Mesodermal cell (in vitro differentiated cells): ENCODE measurements at regions not wholly inside any gene's neighbourhood (a gene's known extent, or its start where the extent isn't known, plus 50 kb on each side); places are given as distances from the start of the nearest gene placed in this dataset.

Experiments
- H3K27ac ChIP-seq: 2 replicates; pipeline ENCODE4 v1.7.0; 2013; ENCODE audit warnings: mild to moderate bottlenecking, low read depth, low read length, moderate library complexity; ENCODE audit not compliant: severe bottlenecking
- H3K36me3 ChIP-seq: 2 replicates; pipeline ENCODE4 v1.7.1; 2013; ENCODE audit warnings: mild to moderate bottlenecking, low read length, moderate library complexity; ENCODE audit not compliant: control insufficient read depth, insufficient read depth
- H3K4me1 ChIP-seq: one replicate; pipeline ENCODE4 v1.7.1; 2013; ENCODE audit warnings: mild to moderate bottlenecking, low read length; ENCODE audit not compliant: insufficient read depth, control insufficient read depth, poor library complexity, severe bottlenecking
- H3K4me3 ChIP-seq: 2 replicates; pipeline ENCODE4 v1.7.0; 2013; ENCODE audit warnings: low read length, control low read depth, mild to moderate bottlenecking; ENCODE audit not compliant: insufficient read depth, poor library complexity, severe bottlenecking; ENCODE audit errors: extremely low read depth
- H3K9me3 ChIP-seq: 2 replicates; pipeline ENCODE4 v1.7.1; 2013; ENCODE audit warnings: mild to moderate bottlenecking, low read length, moderate library complexity; ENCODE audit not compliant: control insufficient read depth
- WGBS, 2 experiments: methylation state at CpG; one replicate each; pipeline ENCODE4 v1.1.5; 2013; ENCODE audit warnings: missing lambda C conversion rate in 2 of 2; ENCODE audit not compliant: insufficient coverage in 2 of 2; 5-methylcytosine and 5-hydroxymethylcytosine counted together

DNA sequence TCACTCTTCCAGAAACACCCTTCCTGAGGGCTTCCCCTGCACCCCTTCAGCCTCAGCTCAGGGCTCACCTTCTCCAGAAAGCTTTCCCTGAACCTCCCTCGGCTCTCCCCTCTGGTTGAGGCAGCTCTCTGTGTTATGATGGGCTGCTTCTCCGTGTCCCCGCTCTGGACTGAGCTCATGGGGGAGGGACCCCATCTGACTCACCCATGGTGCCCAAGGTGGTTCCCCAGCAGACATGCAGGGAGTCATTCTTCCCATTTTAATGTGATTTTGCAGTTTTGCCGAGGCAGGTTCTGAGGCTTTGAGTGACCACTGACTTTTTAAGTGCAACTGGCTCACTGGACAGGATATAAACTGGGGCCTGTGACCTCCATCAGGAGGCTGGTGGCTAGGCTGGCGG is 495.1 kb downstream of the TBC1D22A start:
- 56 to 76% methylated on average over 3 to 4 of the region's 5 CpGs for WGBS, 2 experiments
- Histone ChIP-seq H3K36me3 (no peaks in the 10 kb centered on the region), H3K4me1 (no peaks in the 10 kb centered on the region), H3K4me3 (no peak overlapping the region), H3K27ac (no peak overlapping the region), H3K9me3 (peaks cover 64% of the 10 kb centered on the region)

DNA sequence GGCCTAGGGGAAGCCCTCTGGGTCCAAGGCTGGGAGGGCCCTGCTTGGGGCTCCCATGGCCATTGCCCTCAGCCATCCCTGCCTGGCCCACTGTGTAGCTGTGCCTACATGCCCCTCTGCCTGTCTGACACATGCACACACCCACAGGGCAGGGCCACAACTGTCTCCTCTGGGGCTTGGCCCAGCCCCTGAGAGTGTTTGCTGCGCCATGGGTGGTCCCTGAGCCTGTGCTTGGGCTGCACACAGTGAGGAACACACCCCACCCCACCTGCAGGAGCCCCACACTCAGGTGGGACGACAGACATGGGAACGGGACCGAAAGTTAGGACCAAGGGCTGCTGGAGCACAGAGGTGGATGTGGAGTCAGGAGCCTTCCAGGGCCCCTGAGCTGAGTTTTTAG is 489.5 kb downstream of the TBC1D22A start:
- WGBS, 2 experiments = 10 to 58% methylated on average over 2 to 3 of the region's 4 CpGs
- H3K4me3 ChIP-seq = no peak overlapping the region

DNA sequence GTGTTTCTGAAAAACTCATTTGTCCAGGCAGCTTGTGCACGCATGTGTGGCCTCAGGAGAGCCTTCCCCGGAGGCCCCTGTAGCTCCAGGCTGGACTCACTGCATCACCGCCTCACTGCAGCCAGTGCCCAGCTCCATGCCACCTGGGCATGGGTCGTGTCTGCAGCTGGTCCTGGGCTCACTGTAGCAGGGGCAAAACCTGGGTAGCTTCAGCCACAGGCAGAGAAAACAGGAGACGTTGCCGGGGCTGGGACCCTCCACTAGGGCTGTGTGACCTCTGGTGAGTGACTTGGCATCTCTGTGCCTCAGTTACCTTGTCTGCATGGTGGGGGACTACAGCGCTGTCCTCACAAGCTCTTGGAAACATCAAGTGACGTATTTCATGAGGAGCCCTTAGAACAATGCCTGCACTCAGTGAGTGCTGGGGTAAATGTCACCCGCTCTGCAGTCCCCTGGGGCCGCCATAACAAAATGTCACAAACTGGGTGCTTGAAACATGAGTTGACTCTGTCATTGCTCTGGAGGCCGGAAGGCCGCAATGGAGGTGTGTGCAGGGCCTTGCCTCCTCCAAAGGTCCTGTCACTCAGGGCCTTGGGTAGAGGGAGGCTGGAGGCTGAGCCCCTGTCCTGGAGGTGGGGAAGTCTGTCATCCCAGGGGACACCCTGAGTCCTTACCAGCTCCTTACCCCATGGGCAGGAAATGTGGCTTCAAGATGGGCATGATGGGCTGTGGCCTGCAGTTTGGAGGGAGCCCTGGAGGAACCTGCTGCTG is 488.7 kb downstream of the TBC1D22A start:
- H3K4me1 ChIP-seq = no peaks in the 10 kb centered on the region
- 68 to 77% methylated on average over 11 to 12 of the region's 12 CpGs for WGBS, 2 experiments

More for the DNA sequence above, 489.5 kb downstream of the TBC1D22A start:
- no peaks in the 10 kb centered on the region for H3K36me3 ChIP-seq
- H3K4me1 ChIP-seq = no peaks in the 10 kb centered on the region
- H3K27ac ChIP-seq = no peak overlapping the region
- peaks cover 59% of the 10 kb centered on the region for H3K9me3 ChIP-seq

DNA sequence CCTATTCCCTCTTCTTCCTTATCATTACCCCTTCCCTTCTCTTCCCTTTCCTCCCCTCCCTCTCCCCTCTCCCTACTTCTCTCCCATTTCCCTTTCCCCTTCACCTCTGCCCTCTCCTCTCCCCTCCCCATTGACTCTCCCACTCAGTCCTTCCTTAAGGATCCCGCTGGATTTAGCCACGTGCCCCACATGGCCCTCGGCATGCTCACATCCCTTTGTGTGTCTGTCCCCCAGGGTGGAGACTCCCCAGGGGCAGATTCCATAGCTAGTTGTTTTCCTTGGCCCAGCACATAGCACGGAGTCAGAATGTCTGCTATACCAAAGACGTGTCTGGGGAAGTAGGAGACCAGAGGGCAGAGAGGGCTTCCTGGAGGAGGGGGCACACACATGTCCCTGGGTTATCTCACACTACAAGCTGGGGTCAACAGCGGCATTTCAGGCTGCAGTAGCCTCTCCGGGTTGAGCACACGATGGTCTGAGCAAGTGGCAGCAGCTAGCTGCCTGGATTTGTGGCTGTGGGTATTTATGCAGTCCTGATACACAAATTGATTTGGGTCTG is 487.0 kb downstream of the TBC1D22A start:
- 40 to 47% methylated on average over 7 of the region's 8 CpGs for WGBS, 2 experiments
- no peak overlapping the region for H3K4me3 ChIP-seq
- H3K27ac ChIP-seq = no peak overlapping the region
- H3K36me3 ChIP-seq = no peaks in the 10 kb centered on the region
- peaks cover 74% of the 10 kb centered on the region for H3K9me3 ChIP-seq
- no peaks in the 10 kb centered on the region for H3K4me1 ChIP-seq

More for the DNA sequence above, 488.7 kb downstream of the TBC1D22A start:
- H3K4me3 ChIP-seq = no peak overlapping the region
- H3K9me3 ChIP-seq = peaks cover 60% of the 10 kb centered on the region
- H3K27ac ChIP-seq = no peak overlapping the region
- no peaks in the 10 kb centered on the region for H3K36me3 ChIP-seq

DNA sequence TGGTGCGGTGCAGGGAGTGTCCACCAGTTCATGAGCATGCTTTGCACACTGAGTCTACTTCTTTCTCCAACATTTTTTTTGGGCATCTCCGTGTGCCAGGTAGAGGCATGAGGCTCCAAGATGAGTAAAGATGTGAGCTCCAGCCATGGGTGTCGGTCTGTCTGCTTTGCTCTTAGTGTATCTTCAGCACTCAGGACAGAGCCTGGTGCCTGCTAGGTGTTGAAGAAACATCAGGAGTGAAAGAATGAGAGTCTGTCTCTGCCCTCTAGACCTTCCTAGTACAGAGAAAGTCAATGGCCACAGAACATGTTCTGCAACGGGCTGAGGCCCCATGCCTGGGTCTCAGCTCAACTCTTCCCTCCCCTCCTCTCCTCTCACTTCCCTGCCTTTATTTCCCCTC is 486.5 kb downstream of the TBC1D22A start:
- WGBS, 2 experiments = 46 to 52% methylated on average over 3 of the region's 4 CpGs
- peaks cover 79% of the 10 kb centered on the region for H3K9me3 ChIP-seq

DNA sequence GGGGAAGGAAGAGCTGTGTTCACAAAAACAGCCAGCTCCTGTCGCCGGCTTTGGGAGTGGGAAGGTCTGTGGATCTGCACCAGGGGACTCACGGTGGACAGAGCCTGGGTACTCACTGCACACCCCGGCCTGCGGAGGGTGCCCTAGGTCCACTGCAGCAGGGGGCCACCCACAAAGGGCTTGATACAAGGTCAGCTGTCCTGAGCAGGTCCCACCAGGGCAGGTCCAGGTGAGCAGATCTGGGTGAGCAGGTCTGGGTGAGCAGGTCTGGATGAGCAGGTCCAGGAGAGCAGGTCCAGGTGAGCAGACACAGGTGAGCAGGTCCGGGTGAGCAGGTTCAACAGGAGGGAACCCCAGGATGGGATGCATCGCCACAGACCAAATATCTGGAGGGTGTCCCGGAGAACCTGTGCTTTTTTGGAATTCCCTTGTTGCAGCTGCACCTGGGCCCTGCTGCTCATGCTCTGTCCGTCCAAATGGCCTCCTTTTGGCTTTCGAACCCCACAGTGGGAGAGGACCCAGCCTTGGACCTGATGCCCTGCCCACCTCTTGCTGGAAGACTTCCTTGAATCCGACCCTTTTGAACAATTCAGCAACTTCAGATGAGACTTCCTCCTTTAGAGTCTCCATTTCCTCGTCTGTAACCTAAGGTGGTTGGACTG is 485.3 kb downstream of the TBC1D22A start:
- 64 to 65% methylated on average over 8 to 11 of the region's 12 CpGs for WGBS, 2 experiments
- Histone ChIP-seq H3K9me3 (peaks cover 75% of the 10 kb centered on the region), H3K4me3 (no peak overlapping the region), H3K36me3 (no peaks in the 10 kb centered on the region), H3K4me1 (no peaks in the 10 kb centered on the region), H3K27ac (no peak overlapping the region)

More for the DNA sequence above, 486.5 kb downstream of the TBC1D22A start:
- no peaks in the 10 kb centered on the region for H3K4me1 ChIP-seq
- no peaks in the 10 kb centered on the region for H3K36me3 ChIP-seq
- H3K27ac ChIP-seq = no peak overlapping the region
- no peak overlapping the region for H3K4me3 ChIP-seq

DNA sequence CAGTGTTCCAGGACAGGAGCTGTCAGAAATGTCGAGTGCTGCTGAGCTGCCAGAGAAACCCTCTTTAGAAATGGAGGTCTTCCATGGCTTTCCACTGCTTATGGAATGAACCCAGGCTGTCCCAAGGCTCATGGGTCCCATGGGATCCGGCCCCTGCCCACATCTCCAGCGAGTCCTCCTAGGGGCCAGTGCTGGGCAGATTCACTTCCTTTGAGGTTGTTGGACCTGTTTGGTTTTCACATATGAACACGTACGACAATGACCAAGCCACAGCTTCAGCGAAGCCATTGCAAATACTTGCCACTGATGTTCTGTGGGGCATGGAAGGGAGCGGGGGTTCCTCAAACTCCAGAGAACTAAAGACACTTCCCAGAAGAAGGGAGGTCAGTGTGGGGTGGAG is 483.3 kb downstream of the TBC1D22A start:
- WGBS, 2 experiments = 74 to 88% methylated on average over 6 to 7 of the region's 7 CpGs
- Histone ChIP-seq H3K4me1 (no peaks in the 10 kb centered on the region), H3K4me3 (no peak overlapping the region), H3K36me3 (no peaks in the 10 kb centered on the region), H3K27ac (no peak overlapping the region), H3K9me3 (peaks cover 61% of the 10 kb centered on the region)

DNA sequence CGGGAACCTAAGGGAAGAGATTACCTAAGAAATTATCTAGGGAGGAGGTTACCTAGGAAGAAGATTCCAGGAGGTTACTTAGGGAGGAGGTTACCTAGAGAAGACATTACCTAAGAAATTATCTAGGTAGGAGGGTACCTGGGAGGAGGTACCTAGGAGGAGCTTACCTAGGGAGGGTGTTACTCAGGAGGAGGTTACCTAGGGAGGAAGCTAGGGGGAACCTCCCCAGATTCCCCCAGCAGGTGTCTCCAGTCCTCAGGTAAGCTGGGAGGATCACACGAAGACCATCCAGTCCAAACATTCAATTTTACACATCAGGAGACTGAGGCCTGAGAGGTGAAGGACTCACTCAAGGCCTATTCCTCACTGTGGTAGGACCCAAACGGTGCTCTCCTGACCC is 482.8 kb downstream of the TBC1D22A start:
- no peak overlapping the region for H3K4me3 ChIP-seq
- H3K27ac ChIP-seq = no peak overlapping the region
- no peaks in the 10 kb centered on the region for H3K4me1 ChIP-seq
- peaks cover 58% of the 10 kb centered on the region for H3K9me3 ChIP-seq
- WGBS, 2 experiments = 34 to 36% methylated on average over 1 to 3 of the region's 3 CpGs
- H3K36me3 ChIP-seq = no peaks in the 10 kb centered on the region

DNA sequence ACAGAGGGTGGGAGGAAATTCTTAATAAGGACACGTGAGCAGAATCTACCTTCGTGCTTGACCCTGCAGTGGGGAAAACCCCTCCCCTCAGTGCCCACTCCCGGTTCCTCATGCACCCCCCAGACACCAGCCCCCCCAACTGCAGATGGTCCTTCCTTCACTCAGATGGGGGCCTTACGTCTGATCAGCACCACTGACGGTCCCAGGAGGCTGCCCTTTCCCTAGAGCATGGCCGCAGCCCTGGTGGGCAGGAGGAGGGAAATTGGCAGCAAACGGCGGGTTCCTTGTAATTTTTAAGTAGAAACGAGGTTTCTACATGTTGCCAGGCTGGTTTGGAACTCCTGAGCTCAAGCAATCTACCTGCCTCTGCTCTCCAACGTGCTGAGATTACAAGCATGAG is 477.7 kb downstream of the TBC1D22A start:
- Histone ChIP-seq H3K9me3 (peaks cover 56% of the 10 kb centered on the region), H3K36me3 (no peaks in the 10 kb centered on the region), H3K4me1 (no peaks in the 10 kb centered on the region), H3K4me3 (no peak overlapping the region), H3K27ac (no peak overlapping the region)
- WGBS, 2 experiments = 55 to 62% methylated on average over 3 to 8 of the region's 10 CpGs

DNA sequence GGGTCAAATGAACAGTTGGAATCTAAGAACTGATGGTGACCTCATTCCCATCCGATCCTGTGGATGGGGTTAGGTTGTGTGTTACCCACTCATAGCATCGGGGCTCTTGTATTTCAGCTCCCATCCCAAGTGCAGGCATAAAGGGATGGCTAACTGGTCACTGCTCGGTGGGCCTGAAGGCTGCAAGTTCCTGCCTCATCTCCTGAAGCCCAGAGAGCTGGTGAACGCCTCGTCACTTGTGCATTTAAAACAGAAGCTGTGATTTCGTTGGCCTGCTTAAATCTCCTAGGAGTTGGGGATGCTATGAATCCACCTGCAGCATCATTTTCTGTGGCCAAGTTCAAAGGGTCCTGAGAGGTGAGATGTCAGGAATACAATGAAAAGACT is 477.0 kb downstream of the TBC1D22A start:
- WGBS, 2 experiments = 64 to 72% methylated on average over 5 to 6 of the region's 6 CpGs
- H3K4me1 ChIP-seq = no peaks in the 10 kb centered on the region

More for the DNA sequence above, 477.0 kb downstream of the TBC1D22A start:
- Histone ChIP-seq H3K9me3 (peaks cover 53% of the 10 kb centered on the region), H3K36me3 (no peaks in the 10 kb centered on the region), H3K27ac (no peak overlapping the region), H3K4me3 (no peak overlapping the region)
